ENCODE measurements at regions not wholly inside any gene's neighbourhood (a gene's known extent, or its start where the extent isn't known, plus 50 kb on each side); places are given as distances from the start of the nearest gene placed in this dataset.

- no peak overlapping the region for H3K27ac ChIP-seq (ENCODE audit: low read length)
- no peak for ATAC-seq
- no TSS peak for BruUV-seq (replicated peaks)
- H3K4me1 ChIP-seq (ENCODE audit: control insufficient read depth, insufficient read depth, low read length), result no peaks in the 10 kb centered on the region
- CTCF ChIA-PET, result no interaction called here
- no peaks in the 10 kb centered on the region for H3K36me3 ChIP-seq (ENCODE audit: control insufficient read depth, insufficient read depth, low read length)
- H3K27me3 ChIP-seq (ENCODE audit: control insufficient read depth, insufficient read depth, low read length), result no peaks in the 10 kb centered on the region
- H3K4me3 ChIP-seq (ENCODE audit: low read depth in 2 of 2, low read length in 2 of 2), result no peak overlapping the region
- intact Hi-C loops (cut with micrococcal nuclease; ENCODE audit: unreplicated experiment) (no loop called here), in situ Hi-C loops (cut with HindIII; ENCODE audit: low pct_unique_long_range_greater_than_20kb, low sequenced_read_pairs) (no loop called here)
- TF ChIP-seq TCF7L2 (IDR thresholded peaks at IDR 0.05; ENCODE audit: low read depth, low read length), result no peak
- no peak for TF ChIP-seq POLR2AphosphoS5 (IDR thresholded peaks at IDR 0.05; ENCODE audit: low read depth, low read length)
- TF ChIP-seq, protein P1, sequence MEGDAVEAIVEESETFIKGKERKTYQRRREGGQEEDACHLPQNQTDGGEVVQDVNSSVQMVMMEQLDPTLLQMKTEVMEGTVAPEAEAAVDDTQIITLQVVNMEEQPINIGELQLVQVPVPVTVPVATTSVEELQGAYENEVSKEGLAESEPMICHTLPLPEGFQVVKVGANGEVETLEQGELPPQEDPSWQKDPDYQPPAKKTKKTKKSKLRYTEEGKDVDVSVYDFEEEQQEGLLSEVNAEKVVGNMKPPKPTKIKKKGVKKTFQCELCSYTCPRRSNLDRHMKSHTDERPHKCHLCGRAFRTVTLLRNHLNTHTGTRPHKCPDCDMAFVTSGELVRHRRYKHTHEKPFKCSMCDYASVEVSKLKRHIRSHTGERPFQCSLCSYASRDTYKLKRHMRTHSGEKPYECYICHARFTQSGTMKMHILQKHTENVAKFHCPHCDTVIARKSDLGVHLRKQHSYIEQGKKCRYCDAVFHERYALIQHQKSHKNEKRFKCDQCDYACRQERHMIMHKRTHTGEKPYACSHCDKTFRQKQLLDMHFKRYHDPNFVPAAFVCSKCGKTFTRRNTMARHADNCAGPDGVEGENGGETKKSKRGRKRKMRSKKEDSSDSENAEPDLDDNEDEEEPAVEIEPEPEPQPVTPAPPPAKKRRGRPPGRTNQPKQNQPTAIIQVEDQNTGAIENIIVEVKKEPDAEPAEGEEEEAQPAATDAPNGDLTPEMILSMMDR (IDR thresholded peaks at IDR 0.05), result no peak
- TF ChIP-seq, protein P2, sequence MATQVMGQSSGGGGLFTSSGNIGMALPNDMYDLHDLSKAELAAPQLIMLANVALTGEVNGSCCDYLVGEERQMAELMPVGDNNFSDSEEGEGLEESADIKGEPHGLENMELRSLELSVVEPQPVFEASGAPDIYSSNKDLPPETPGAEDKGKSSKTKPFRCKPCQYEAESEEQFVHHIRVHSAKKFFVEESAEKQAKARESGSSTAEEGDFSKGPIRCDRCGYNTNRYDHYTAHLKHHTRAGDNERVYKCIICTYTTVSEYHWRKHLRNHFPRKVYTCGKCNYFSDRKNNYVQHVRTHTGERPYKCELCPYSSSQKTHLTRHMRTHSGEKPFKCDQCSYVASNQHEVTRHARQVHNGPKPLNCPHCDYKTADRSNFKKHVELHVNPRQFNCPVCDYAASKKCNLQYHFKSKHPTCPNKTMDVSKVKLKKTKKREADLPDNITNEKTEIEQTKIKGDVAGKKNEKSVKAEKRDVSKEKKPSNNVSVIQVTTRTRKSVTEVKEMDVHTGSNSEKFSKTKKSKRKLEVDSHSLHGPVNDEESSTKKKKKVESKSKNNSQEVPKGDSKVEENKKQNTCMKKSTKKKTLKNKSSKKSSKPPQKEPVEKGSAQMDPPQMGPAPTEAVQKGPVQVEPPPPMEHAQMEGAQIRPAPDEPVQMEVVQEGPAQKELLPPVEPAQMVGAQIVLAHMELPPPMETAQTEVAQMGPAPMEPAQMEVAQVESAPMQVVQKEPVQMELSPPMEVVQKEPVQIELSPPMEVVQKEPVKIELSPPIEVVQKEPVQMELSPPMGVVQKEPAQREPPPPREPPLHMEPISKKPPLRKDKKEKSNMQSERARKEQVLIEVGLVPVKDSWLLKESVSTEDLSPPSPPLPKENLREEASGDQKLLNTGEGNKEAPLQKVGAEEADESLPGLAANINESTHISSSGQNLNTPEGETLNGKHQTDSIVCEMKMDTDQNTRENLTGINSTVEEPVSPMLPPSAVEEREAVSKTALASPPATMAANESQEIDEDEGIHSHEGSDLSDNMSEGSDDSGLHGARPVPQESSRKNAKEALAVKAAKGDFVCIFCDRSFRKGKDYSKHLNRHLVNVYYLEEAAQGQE (IDR thresholded peaks at IDR 0.05; ENCODE audit: insufficient read depth in 1 of 2, low read depth in 2 of 2, low read length in 1 of 2), result no peak
- TF ChIP-seq SIN3A (IDR thresholded peaks at IDR 0.05; ENCODE audit: borderline replicate concordance, insufficient read depth, low read depth, low read length), result no peak
- POLR2A ChIA-PET, result no interaction called here
- no peaks in the 10 kb centered on the region for H3K9me3 ChIP-seq (ENCODE audit: control insufficient read depth, insufficient read depth, low read depth, low read length)
- no peak for DNase-seq (ENCODE audit: low read depth, low spot score)
These were observed 312.9 kb upstream of the GIMD1 start for GRCh38 chr4:106681381-106681921.

GRCh38 chr4:106679063-106679462 is 310.5 kb upstream of the GIMD1 start:
- Histone ChIP-seq H3K9me3 (ENCODE audit: control insufficient read depth, insufficient read depth, low read depth, low read length) (no peaks in the 10 kb centered on the region), H3K4me1 (ENCODE audit: control insufficient read depth, insufficient read depth, low read length) (no peaks in the 10 kb centered on the region), H3K4me3 (ENCODE audit: low read depth in 2 of 2, low read length in 2 of 2) (no peak overlapping the region), H3K27me3 (ENCODE audit: control insufficient read depth, insufficient read depth, low read length) (no peaks in the 10 kb centered on the region), H3K36me3 (ENCODE audit: control insufficient read depth, insufficient read depth, low read length) (no peaks in the 10 kb centered on the region), H3K27ac (ENCODE audit: low read length) (no peak overlapping the region)
- ChIA-PET POLR2A (no interaction called here), CTCF (no interaction called here)
- TF ChIP-seq, protein P2 (IDR thresholded peaks at IDR 0.05; ENCODE audit: insufficient read depth in 1 of 2, low read depth in 2 of 2, low read length in 1 of 2), result no peak
- TF ChIP-seq TCF7L2 (IDR thresholded peaks at IDR 0.05; ENCODE audit: low read depth, low read length), result no peak
- TF ChIP-seq, protein P1 (IDR thresholded peaks at IDR 0.05), result no peak
- TF ChIP-seq POLR2AphosphoS5 (IDR thresholded peaks at IDR 0.05; ENCODE audit: low read depth, low read length), result no peak
- no peak for TF ChIP-seq SIN3A (IDR thresholded peaks at IDR 0.05; ENCODE audit: borderline replicate concordance, insufficient read depth, low read depth, low read length)
- no peak for ATAC-seq
- no TSS peak for BruUV-seq (replicated peaks)
- in situ Hi-C loops (cut with HindIII; ENCODE audit: low pct_unique_long_range_greater_than_20kb, low sequenced_read_pairs) (no loop called here), intact Hi-C loops (cut with micrococcal nuclease; ENCODE audit: unreplicated experiment) (no loop called here)
- DNase-seq (ENCODE audit: low read depth, low spot score), result no peak

Measured in Panc1 (cell line).